IMR-90 (cell line): ENCODE measurements at regions not wholly inside any gene's neighbourhood (a gene's known extent, or its start where the extent isn't known, plus 50 kb on each side); places are given as distances from the start of the nearest gene placed in this dataset.

Experiments used
- ATAC-seq: fragments of 200-7000 bp; cut with Tn5 transposase; 2 replicates; pipeline ENCODE4 v1.9.1; 2020; ENCODE audit warnings: low read depth, mild to moderate bottlenecking, moderate library complexity
- BruUV-seq: library from RNA; stranded (reverse); fragments of 400-500 nt; replicated peaks from 2 replicates; lab custom pipeline; 2021; lab: Mats Ljungman, UMichigan
- CTCF ChIA-PET: fragments of 300-600 bp; formaldehyde crosslinking; extraction: SDS; loops from one replicate; lab custom pipeline; 2021; ENCODE audit warnings: antibody characterized with exemption; lab: Yijun Ruan, JAX
- POLR2A ChIA-PET: fragments of 300-600 bp; sonication (Branson Sonifier 250); formaldehyde crosslinking; loops from one replicate; lab custom pipeline; 2022; ENCODE audit warnings: antibody characterized with exemption; ENCODE audit not compliant: unreplicated experiment; lab: Charles Lee
- DNase-seq: peaks from one replicate; pipeline ENCODE4 v3.0.0; 2013
- H2AFZ ChIP-seq: replicated peaks from 2 replicates; pipeline ENCODE3; 2013; ENCODE audit warnings: low read length, mild to moderate bottlenecking; ENCODE audit not compliant: poor library complexity
- H2AK5ac ChIP-seq: 2 replicates; pipeline ENCODE4 v1.6.1; 2013; ENCODE audit warnings: low read depth, low read length, inconsistent platforms
- H2AK9ac ChIP-seq: replicated peaks from 2 replicates; pipeline ENCODE3; 2013; ENCODE audit warnings: mild to moderate bottlenecking, low read depth, low read length, moderate library complexity; ENCODE audit not compliant: poor library complexity
- H2BK120ac ChIP-seq: 2 replicates; pipeline ENCODE4 v1.6.1; 2013; ENCODE audit warnings: low read depth, low read length, inconsistent platforms
- H2BK15ac ChIP-seq: 3 replicates; pipeline ENCODE4 v1.6.1; 2013; ENCODE audit warnings: low read depth, low read length, inconsistent platforms
- H2BK20ac ChIP-seq: 2 replicates; pipeline ENCODE4 v1.6.1; 2013; ENCODE audit warnings: low read depth, mild to moderate bottlenecking, inconsistent platforms, low read length, moderate library complexity
- H2BK5ac ChIP-seq: 2 replicates; pipeline ENCODE4 v1.6.1; 2013; ENCODE audit warnings: mild to moderate bottlenecking, low read depth, low read length, inconsistent platforms; ENCODE audit not compliant: poor library complexity, severe bottlenecking
- H3K14ac ChIP-seq: replicated peaks from 2 replicates; pipeline ENCODE4 v1.6.1; 2013; ENCODE audit warnings: low read depth, low read length, inconsistent platforms
- H3K18ac ChIP-seq: 2 replicates; pipeline ENCODE4 v1.6.1; 2013; ENCODE audit warnings: low read depth, low read length, control low read depth
- H3K23ac ChIP-seq: 2 replicates; pipeline ENCODE4 v1.6.1; 2013; ENCODE audit warnings: low read depth, low read length, inconsistent platforms
- H3K27ac ChIP-seq: 2 replicates; pipeline ENCODE4 v1.5.1; 2013; ENCODE audit warnings: mild to moderate bottlenecking, control low read depth, low read length; ENCODE audit not compliant: insufficient read depth
- H3K27me3 ChIP-seq: 2 replicates; pipeline ENCODE4 v1.6.1; 2013; ENCODE audit warnings: low read length; ENCODE audit not compliant: control insufficient read depth, insufficient read depth
- H3K36me3 ChIP-seq: 2 replicates; pipeline ENCODE4 v1.6.1; 2013; ENCODE audit warnings: low read length, mixed read lengths; ENCODE audit not compliant: control insufficient read depth, insufficient read depth
- H3K4ac ChIP-seq: 2 replicates; pipeline ENCODE4 v1.6.1; 2013; ENCODE audit warnings: low read depth, low read length, inconsistent platforms
- H3K4me1 ChIP-seq: 2 replicates; pipeline ENCODE4 v1.6.1; 2013; ENCODE audit warnings: low read length, mixed read lengths; ENCODE audit not compliant: control insufficient read depth, insufficient read depth
- H3K4me2 ChIP-seq: 2 replicates; pipeline ENCODE4 v1.6.1; 2013; ENCODE audit warnings: low read depth, mild to moderate bottlenecking, control low read depth, low read length, moderate library complexity
- H3K4me3 ChIP-seq: 2 replicates; pipeline ENCODE4 v1.5.1; 2013; ENCODE audit warnings: low read depth, mild to moderate bottlenecking, control low read depth, low read length, moderate library complexity; ENCODE audit not compliant: insufficient read depth
- H3K56ac ChIP-seq: 2 replicates; pipeline ENCODE4 v1.6.1; 2013; ENCODE audit warnings: low read length, inconsistent platforms; ENCODE audit not compliant: insufficient read depth; ENCODE audit errors: extremely low read depth
- H3K79me1 ChIP-seq, 2 experiments: 2 replicates each; pipeline ENCODE4 v1.6.1; 2013; ENCODE audit warnings: low read length in 2 of 2, inconsistent platforms in 1 of 2, low read depth in 1 of 2
- H3K9ac ChIP-seq: 2 replicates; pipeline ENCODE4 v1.6.1; 2013; ENCODE audit warnings: low read depth, low read length, control low read depth
- H3K9me1 ChIP-seq: 2 replicates; pipeline ENCODE4 v1.6.1; 2013; ENCODE audit warnings: low read length, inconsistent platforms; ENCODE audit not compliant: insufficient read depth
- H3K9me3 ChIP-seq: 2 replicates; pipeline ENCODE4 v1.6.1; 2013; ENCODE audit warnings: low read length; ENCODE audit not compliant: control insufficient read depth, insufficient read depth
- H4K20me1 ChIP-seq: 2 replicates; pipeline ENCODE4 v1.6.1; 2013; ENCODE audit warnings: low read length, inconsistent platforms; ENCODE audit not compliant: insufficient read depth
- H4K5ac ChIP-seq: 2 replicates; pipeline ENCODE4 v1.6.1; 2013; ENCODE audit warnings: mild to moderate bottlenecking, low read depth, low read length, control low read depth
- H4K8ac ChIP-seq, 2 experiments: 2 replicates each; pipeline ENCODE4 v1.6.1; 2013; ENCODE audit warnings: low read depth in 2 of 2, low read length in 2 of 2, control low read depth in 1 of 2, inconsistent platforms in 1 of 2
- H4K91ac ChIP-seq: 2 replicates; pipeline ENCODE4 v1.6.1; 2013; ENCODE audit warnings: low read depth, low read length, inconsistent platforms; ENCODE audit not compliant: insufficient read depth
- CHD1 ChIP-seq: IDR thresholded peaks from 2 replicates; pipeline ENCODE4 v1.6.1; 2012; ENCODE audit warnings: low read depth, low read length, improper control_type of control experiment
- MXI1 ChIP-seq: IDR thresholded peaks from 2 replicates; pipeline ENCODE4 v1.6.1; 2012; ENCODE audit warnings: low read depth, mild to moderate bottlenecking, low read length, moderate library complexity, borderline replicate concordance
- RAD21 ChIP-seq: IDR thresholded peaks from 2 replicates; pipeline ENCODE4 v1.6.1; 2012; ENCODE audit warnings: low read length, improper control_type of control experiment
- RCOR1 ChIP-seq: IDR thresholded peaks from 2 replicates; pipeline ENCODE4 v1.6.1; 2012; ENCODE audit warnings: mild to moderate bottlenecking, low read length, improper control_type of control experiment; ENCODE audit not compliant: insufficient replicate concordance
- SMC3 ChIP-seq: fragments of 150-350 bp; IDR thresholded peaks from 2 replicates; pipeline ENCODE4 v1.6.1; 2016; ENCODE audit warnings: low read depth, mild to moderate bottlenecking, antibody characterized with exemption, low read length, moderate library complexity
- WGBS, 2 experiments: methylation state at CpG; one replicate each; pipeline versions ENCODE4 v1.1.5 to v1.1.7; 2013; ENCODE audit warnings: missing lambda C conversion rate in 2 of 2; ENCODE audit not compliant: insufficient read length in 1 of 2; ENCODE audit errors: extremely low coverage in 2 of 2; 5-methylcytosine and 5-hydroxymethylcytosine counted together
- dilution Hi-C: fragments of 300-500 bp; cut with HindIII; formaldehyde crosslinking; loops from one replicate; pipeline ENCODE4 v1.14.3; 2018; ENCODE audit warnings: low sequenced_read_pairs; ENCODE audit not compliant: unreplicated experiment
- in situ Hi-C: fragments of 300-500 bp; cut with MboI; formaldehyde crosslinking; loops from 3 replicates; pipeline ENCODE4 v1.14.3; 2019; ENCODE audit warnings: low sequenced_read_pairs, inconsistent platforms, mixed read lengths
- intact Hi-C: fragments of 100-400 bp; cut with micrococcal nuclease; formaldehyde crosslinking; loops from 2 replicates; pipeline ENCODE4 v1.10.0; 2022
- TF ChIP-seq, protein P1 (sequence below): fragments of 150-350 bp; IDR thresholded peaks from 2 replicates; pipeline ENCODE4 v1.6.1; 2017; ENCODE audit warnings: mild to moderate bottlenecking, antibody characterized with exemption, low read length, low read depth
- TF ChIP-seq, protein P2 (sequence below): fragments of 150-350 bp; IDR thresholded peaks from 2 replicates; pipeline ENCODE4 v1.6.1; 2016; ENCODE audit warnings: low read depth, mild to moderate bottlenecking, low read length, moderate library complexity, borderline replicate concordance

DNA sequence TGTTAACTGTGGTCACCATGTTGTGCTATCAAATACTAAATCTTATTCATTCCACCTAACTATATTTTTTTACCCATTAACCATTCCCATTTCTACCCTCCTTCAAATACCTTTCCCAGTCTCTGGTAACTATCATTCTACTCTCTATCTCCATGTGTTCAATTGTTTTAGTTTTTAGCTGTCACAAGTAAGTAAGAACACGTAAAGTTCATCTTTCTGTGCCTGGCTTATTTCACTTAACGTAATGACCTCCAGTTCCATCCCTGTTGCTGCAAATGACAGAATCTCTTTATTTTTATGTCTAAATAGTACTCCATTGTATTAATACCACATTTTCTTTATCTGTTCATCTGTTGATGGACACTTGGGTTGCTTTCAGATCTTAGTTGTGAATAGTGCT lies 485.1 kb upstream of the CD180 start:
- Histone ChIP-seq H3K9me3 (no peaks in the 10 kb centered on the region), H3K9ac (no peak overlapping the region), H3K9me1 (no peaks in the 10 kb centered on the region), H4K20me1 (no peaks in the 10 kb centered on the region), H4K8ac (no peak overlapping the region), H3K79me1 (no peaks in the 10 kb centered on the region), H3K18ac (no peak overlapping the region), H2AK5ac (no peak overlapping the region), H2AK9ac (no peak overlapping the region), H3K27me3 (no peaks in the 10 kb centered on the region), H2BK120ac (no peak overlapping the region), H3K36me3 (no peaks in the 10 kb centered on the region), H4K91ac (no peak overlapping the region), H3K56ac (no peak overlapping the region), H3K4me1 (no peaks in the 10 kb centered on the region), H4K5ac (no peak overlapping the region), H2AFZ (no peak overlapping the region), H3K27ac (no peak overlapping the region), H2BK20ac (no peak overlapping the region), H3K23ac (no peak overlapping the region), H3K4me3 (no peak overlapping the region), H2BK15ac (no peak overlapping the region), H3K4ac (no peak overlapping the region), H3K4me2 (no peak overlapping the region), H3K14ac (no peak overlapping the region), H2BK5ac (no peak overlapping the region)
- in situ Hi-C loops, result no loop called here
- DNase-seq (no peak), ATAC-seq (no peak)
- ChIA-PET CTCF (no interaction called here), POLR2A (no interaction called here)
- intact Hi-C loops, result no loop called here
- WGBS, 2 experiments, result no CpG with 5 or more reads among the region's 2 CpGs
- no TSS peak for BruUV-seq
- dilution Hi-C loops, result no loop called here
- TF ChIP-seq RAD21, result no peak
- no peak for TF ChIP-seq CHD1
- TF ChIP-seq SMC3, result no peak
- no peak for TF ChIP-seq MXI1
- TF ChIP-seq, protein P1, sequence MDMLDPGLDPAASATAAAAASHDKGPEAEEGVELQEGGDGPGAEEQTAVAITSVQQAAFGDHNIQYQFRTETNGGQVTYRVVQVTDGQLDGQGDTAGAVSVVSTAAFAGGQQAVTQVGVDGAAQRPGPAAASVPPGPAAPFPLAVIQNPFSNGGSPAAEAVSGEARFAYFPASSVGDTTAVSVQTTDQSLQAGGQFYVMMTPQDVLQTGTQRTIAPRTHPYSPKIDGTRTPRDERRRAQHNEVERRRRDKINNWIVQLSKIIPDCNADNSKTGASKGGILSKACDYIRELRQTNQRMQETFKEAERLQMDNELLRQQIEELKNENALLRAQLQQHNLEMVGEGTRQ, result no peak
- no peak for TF ChIP-seq RCOR1
- TF ChIP-seq, protein P2, sequence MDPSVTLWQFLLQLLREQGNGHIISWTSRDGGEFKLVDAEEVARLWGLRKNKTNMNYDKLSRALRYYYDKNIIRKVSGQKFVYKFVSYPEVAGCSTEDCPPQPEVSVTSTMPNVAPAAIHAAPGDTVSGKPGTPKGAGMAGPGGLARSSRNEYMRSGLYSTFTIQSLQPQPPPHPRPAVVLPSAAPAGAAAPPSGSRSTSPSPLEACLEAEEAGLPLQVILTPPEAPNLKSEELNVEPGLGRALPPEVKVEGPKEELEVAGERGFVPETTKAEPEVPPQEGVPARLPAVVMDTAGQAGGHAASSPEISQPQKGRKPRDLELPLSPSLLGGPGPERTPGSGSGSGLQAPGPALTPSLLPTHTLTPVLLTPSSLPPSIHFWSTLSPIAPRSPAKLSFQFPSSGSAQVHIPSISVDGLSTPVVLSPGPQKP, result no peak
